Glutamatergic neuron (in vitro differentiated cells): ENCODE measurements at regions not wholly inside any gene's neighbourhood (a gene's known extent, or its start where the extent isn't known, plus 50 kb on each side); places are given as distances from the start of the nearest gene placed in this dataset.

Experiments
- DNase-seq: peaks from one replicate; pipeline ENCODE4 v3.0.0; 2022
- H3K27ac Mint-ChIP-seq: one replicate; pipeline ENCODE4 v1.8.0; 2020; ENCODE audit warnings: mild to moderate bottlenecking, mixed read lengths, inconsistent platforms; ENCODE audit not compliant: unreplicated experiment
- H3K27me3 Mint-ChIP-seq: one replicate; pipeline ENCODE4 v1.8.0; 2020; ENCODE audit warnings: mild to moderate bottlenecking, moderate library complexity, mixed read lengths, inconsistent platforms; ENCODE audit not compliant: unreplicated experiment
- H3K36me3 Mint-ChIP-seq: one replicate; pipeline ENCODE4 v1.8.0; 2020; ENCODE audit warnings: mild to moderate bottlenecking, mixed read lengths, inconsistent platforms; ENCODE audit not compliant: unreplicated experiment
- H3K4me1 Mint-ChIP-seq: one replicate; pipeline ENCODE4 v1.8.0; 2020; ENCODE audit warnings: mild to moderate bottlenecking, low read depth, mixed read lengths, inconsistent platforms; ENCODE audit not compliant: unreplicated experiment
- H3K4me3 Mint-ChIP-seq: one replicate; pipeline ENCODE4 v1.8.0; 2020; ENCODE audit warnings: mild to moderate bottlenecking, mixed read lengths, inconsistent platforms; ENCODE audit not compliant: unreplicated experiment
- H3K9me3 Mint-ChIP-seq: one replicate; pipeline ENCODE4 v1.8.0; 2020; ENCODE audit warnings: mild to moderate bottlenecking, moderate library complexity, mixed read lengths, inconsistent platforms; ENCODE audit not compliant: unreplicated experiment
- CTCF ChIP-seq: fragments of 200-600 bp; sonication (generic); IDR thresholded peaks from one replicate; pipeline ENCODE4 v1.5.0; 2021; ENCODE audit not compliant: partially characterized antibody, unreplicated experiment

DNA sequence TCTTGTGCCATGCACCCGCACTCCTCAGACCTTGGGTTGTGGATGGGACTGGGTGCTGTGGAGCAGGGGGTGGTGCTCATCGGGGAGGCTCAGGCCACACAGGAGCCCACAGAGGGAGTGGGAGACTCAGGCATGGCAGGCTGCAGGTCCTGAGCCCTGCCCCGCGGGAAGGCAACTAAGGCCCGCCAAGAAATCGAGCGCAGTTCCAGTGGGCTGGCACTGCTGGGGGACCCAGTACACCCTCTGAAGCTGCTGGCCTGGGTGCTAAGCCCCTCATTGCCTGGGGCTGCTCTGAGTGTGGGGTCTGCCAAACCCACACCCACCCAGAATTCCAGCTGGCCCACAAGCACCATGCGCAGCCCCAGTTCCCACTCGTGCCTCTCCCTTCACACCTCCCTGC lies 450.5 kb upstream of the FGF16 start:
- Mint-ChIP-seq H3K4me3 (no peak overlapping the region), H3K9me3 (peaks cover 5% of the 10 kb centered on the region), H3K27me3 (no peaks in the 10 kb centered on the region), H3K4me1 (no peaks in the 10 kb centered on the region), H3K27ac (no peak overlapping the region), H3K36me3 (peaks cover 20% of the 10 kb centered on the region)
- no peak for TF ChIP-seq CTCF
- DNase-seq: no peak

DNA sequence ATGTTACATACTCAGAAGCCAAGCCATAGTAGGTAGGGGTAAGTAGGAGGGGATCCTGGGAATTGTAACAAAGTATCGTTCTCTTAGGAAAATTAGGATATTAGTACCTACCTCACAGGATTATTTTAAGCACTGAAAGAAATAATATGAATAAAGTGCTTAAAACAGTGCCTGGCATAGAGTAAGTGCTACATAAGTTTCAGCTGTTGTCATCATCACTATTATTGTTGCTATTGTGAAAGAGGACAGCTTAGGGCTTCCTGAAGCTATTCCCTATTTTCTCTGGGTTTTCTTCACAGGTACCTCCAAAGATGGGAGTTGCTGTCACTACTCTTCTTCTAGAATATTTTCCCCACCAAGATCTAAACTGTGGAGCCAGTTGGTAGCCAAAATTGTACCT lies 443.7 kb upstream of the FGF16 start:
- no peak for DNase-seq
- no peaks in the 10 kb centered on the region for H3K9me3 Mint-ChIP-seq
- no peak overlapping the region for H3K4me3 Mint-ChIP-seq
- H3K4me1 Mint-ChIP-seq: no peaks in the 10 kb centered on the region
- H3K27ac Mint-ChIP-seq: no peak overlapping the region
- no peak for TF ChIP-seq CTCF
- no peaks in the 10 kb centered on the region for H3K27me3 Mint-ChIP-seq
- peaks cover 5% of the 10 kb centered on the region for H3K36me3 Mint-ChIP-seq

DNA sequence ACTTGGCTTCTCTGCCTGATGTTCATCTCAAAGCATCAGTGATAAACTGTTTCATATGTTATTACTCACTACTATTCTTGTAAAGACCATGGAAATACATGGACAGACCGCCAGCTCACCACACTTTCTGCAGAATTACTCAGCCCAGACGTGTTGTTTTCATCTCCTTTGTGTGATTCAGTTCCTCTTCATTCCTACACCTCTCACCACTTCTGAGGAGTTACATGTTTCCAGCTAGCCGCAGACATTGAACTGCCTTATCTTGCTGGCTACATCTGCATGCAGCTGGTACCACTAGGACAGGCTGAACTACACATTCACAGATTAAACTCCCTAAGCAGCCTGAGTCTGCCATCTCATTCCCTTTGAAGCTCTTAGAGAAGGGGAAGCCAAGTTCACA lies 443.2 kb upstream of the FGF16 start:
- no peaks in the 10 kb centered on the region for H3K9me3 Mint-ChIP-seq
- no peaks in the 10 kb centered on the region for H3K4me1 Mint-ChIP-seq
- peaks cover 1% of the 10 kb centered on the region for H3K27me3 Mint-ChIP-seq
- no peak overlapping the region for H3K27ac Mint-ChIP-seq
- TF ChIP-seq CTCF: no peak
- peaks cover 5% of the 10 kb centered on the region for H3K36me3 Mint-ChIP-seq
- no peak overlapping the region for H3K4me3 Mint-ChIP-seq
- no peak for DNase-seq

- no peaks in the 10 kb centered on the region for H3K36me3 Mint-ChIP-seq
- DNase-seq: no peak
- no peaks in the 10 kb centered on the region for H3K9me3 Mint-ChIP-seq
- peaks cover 3% of the 10 kb centered on the region for H3K27me3 Mint-ChIP-seq
- peaks cover 4% of the 10 kb centered on the region for H3K4me1 Mint-ChIP-seq
- no peak for TF ChIP-seq CTCF
- H3K27ac Mint-ChIP-seq: no peak overlapping the region
- H3K4me3 Mint-ChIP-seq: no peak overlapping the region
Observed at GRCh38 chrX:77009691-77010090, 437.5 kb upstream of the FGF16 start.

DNA sequence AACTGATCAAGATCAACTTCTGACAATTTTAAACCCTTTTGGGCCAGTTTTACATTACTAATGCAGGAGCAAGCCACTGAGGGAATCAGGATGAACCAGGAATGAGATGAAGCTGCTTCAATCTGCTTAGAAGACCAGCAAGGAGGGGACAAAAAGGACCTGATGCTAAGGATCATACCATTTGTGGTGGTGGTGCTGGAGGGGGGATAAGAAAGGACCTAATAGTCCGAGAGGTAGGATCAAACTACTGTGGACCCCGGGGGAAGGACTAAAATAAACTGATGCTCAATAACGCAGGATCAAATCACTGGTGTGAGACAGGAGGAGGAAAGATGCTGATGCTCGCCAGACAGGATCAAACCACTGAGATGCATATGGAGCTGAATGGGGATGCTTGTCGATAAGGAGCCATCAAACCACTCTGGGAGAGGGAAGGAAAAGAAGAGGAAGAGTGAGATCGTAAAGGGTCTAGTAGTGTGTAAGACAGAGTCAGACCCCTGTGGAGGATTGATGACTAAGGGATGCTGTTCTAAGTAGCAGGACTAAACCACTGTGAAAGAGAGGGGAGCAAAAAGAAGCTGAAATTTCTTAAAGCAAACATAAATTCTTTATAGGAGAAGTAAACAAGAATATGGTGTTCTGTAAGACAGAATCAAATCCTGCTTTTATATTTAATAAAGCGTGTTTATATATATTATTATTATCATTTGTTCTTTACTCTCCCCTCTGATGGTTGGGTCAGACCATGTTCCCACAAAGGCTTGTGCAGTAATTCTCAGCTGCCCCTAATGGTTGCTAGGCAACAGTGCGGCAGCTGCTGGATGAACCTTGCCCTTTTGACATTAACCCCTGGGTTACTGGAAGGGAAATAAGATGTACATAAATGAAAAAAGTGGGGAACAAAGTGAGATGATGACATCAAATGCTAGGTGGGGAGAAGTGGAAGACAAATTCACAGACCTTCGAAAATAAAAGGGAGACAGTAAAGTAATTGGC lies 432.5 kb upstream of the FGF16 start:
- Mint-ChIP-seq H3K4me3 (no peak overlapping the region), H3K36me3 (no peaks in the 10 kb centered on the region)

More for the DNA sequence above, 432.5 kb upstream of the FGF16 start:
- Mint-ChIP-seq H3K9me3 (no peaks in the 10 kb centered on the region), H3K27me3 (peaks cover 1% of the 10 kb centered on the region), H3K27ac (no peak overlapping the region), H3K4me1 (peaks cover 6% of the 10 kb centered on the region)
- DNase-seq: peak; percentile 56
- no peak for TF ChIP-seq CTCF
